Psoas muscle (tissue), 7 donors: ENCODE measurements at regions not wholly inside any gene's neighbourhood (a gene's known extent, or its start where the extent isn't known, plus 50 kb on each side); places are given as distances from the start of the nearest gene placed in this dataset.
A peak's percentile ranks its signal among the peaks of the same experiment; 100 is the strongest.

Experiments used
- ATAC-seq, 4 donors: fragments of 200-7000 bp; cut with Tn5 transposase; one replicate each; pipeline ENCODE4 v1.9.1; 2020; ENCODE audit warnings: moderate library complexity in 3 of 4, mild to moderate bottlenecking in 2 of 4
- DNase-seq, 2 donors: peaks; one replicate each; pipeline ENCODE4 v3.0.0-alpha.2; 2020
- H3K27ac ChIP-seq: fragments of 200-600 bp; one replicate; pipeline ENCODE4 v1.8.0; 2022
- H3K27me3 ChIP-seq, 3 donors: fragments of 200-600 bp in 1 of 3; one replicate each; pipeline versions ENCODE4 v1.6.1 to v1.8.0; 2013 to 2022; ENCODE audit warnings: low read length in 2 of 3, mild to moderate bottlenecking in 2 of 3, moderate library complexity in 1 of 3; ENCODE audit not compliant: insufficient read depth in 3 of 3
- H3K36me3 ChIP-seq, 2 donors: fragments of 200-600 bp in 1 of 2; one replicate each; pipeline versions ENCODE4 v1.6.1 to v1.8.0; 2013 to 2022; ENCODE audit warnings: low read depth in 1 of 2, mild to moderate bottlenecking in 1 of 2, moderate library complexity in 1 of 2; ENCODE audit not compliant: insufficient read depth in 1 of 2
- H3K4me1 ChIP-seq: fragments of 200-600 bp; one replicate; pipeline ENCODE4 v1.8.0; 2022
- H3K4me3 ChIP-seq: fragments of 200-600 bp; one replicate; pipeline ENCODE4 v1.8.0; 2022; ENCODE audit warnings: mild to moderate bottlenecking
- H3K9me3 ChIP-seq: fragments of 200-600 bp; one replicate; pipeline ENCODE4 v1.8.0; 2022
- WGBS, 3 donors: extraction: QIAGEN DNeasy Blood & Tissue Kit; methylation state at CpG; one replicate each; pipeline versions ENCODE4 v1.1.6 to v1.1.7; 2013; 5-methylcytosine and 5-hydroxymethylcytosine counted together
- intact Hi-C, 2 donors: fragments of 100-400 bp; cut with DNase I; formaldehyde crosslinking; loops; one replicate each; pipeline versions ENCODE4 v1.11.0 to v1.14.2; 2022
- TF ChIP-seq, protein P1 (sequence below): fragments of 200-600 bp; IDR thresholded peaks from one replicate; pipeline ENCODE4 v1.8.0; 2022; ENCODE audit warnings: antibody characterized with exemption
- donor health status: healthy with polysubstance abuse.
- donor health status: DM: no; HTN: no; CAD: no; lungs with moderate emphysema.
- donor health status: Bipolar disorder and iron deficiency.
- donor health status: healthy.
- donor health status: DM: yes; HTN: yes; CAD: no.
- donor health status: DM: no; HTN: no; CAD: no.
- donor health status: DM: yes; HTN: yes; CAD: no.

DNA sequence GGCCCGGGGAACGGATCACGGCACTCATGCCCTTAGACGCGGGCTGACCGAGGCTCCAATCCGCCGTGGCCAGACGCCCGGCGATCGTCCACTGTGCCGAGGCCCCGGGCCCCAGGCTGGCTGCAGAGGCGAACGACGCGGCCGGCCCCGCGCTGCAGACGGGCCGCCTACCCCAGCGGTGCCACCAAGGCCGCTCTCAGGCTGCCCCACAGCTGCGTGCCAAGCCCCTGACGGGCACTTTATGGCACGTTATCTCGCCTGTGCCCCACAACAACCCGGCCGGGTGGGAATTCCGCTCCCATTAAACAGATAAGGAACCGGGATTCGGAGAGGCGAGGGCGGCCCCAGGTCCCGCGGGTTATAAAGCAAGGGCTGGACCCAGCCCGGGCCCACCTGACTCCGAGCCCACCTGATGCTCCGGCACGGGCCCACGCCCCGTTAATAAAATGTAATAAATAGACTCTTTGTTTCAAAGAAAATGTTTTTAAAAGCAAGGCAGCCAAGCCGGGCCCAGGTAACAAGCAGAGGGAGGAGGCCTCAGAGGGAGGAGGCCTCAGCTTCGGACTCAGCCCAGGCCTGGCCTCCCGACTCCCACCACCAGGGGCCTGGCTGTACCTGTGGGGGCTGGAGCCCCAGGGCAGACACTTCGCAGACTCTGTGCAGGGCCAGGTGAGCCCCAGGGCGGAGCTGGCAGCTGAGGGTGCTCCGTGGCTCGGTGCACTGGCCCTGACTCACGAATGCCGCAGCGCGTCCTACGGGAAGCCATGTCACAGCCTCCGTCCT lies 79.7 kb downstream of the FOXL3 start:
- peaks cover 0 to 29% (median 4%) of the 10 kb centered on the region in 3 donors for H3K27me3 ChIP-seq
- ATAC-seq (no peak), DNase-seq (peak; percentile 5 to 23)
- H3K36me3 ChIP-seq: no peaks in the 10 kb centered on the region
- H3K9me3 ChIP-seq: no peaks in the 10 kb centered on the region
- H3K4me1 ChIP-seq: no peaks in the 10 kb centered on the region
- intact Hi-C loops: loop anchor here in 1 of 2 donors (10.0 kb wide), 1 partner anchor 65 kb away; no protein-coding TSS in a partner anchor
- TF ChIP-seq, protein P1, sequence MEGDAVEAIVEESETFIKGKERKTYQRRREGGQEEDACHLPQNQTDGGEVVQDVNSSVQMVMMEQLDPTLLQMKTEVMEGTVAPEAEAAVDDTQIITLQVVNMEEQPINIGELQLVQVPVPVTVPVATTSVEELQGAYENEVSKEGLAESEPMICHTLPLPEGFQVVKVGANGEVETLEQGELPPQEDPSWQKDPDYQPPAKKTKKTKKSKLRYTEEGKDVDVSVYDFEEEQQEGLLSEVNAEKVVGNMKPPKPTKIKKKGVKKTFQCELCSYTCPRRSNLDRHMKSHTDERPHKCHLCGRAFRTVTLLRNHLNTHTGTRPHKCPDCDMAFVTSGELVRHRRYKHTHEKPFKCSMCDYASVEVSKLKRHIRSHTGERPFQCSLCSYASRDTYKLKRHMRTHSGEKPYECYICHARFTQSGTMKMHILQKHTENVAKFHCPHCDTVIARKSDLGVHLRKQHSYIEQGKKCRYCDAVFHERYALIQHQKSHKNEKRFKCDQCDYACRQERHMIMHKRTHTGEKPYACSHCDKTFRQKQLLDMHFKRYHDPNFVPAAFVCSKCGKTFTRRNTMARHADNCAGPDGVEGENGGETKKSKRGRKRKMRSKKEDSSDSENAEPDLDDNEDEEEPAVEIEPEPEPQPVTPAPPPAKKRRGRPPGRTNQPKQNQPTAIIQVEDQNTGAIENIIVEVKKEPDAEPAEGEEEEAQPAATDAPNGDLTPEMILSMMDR: no peak
- H3K27ac ChIP-seq: no peak overlapping the region
- 91 to 94% (median 91%) methylated on average over 55 to 57 of the region's 57 CpGs for WGBS, 3 donors
- no peak overlapping the region for H3K4me3 ChIP-seq

DNA sequence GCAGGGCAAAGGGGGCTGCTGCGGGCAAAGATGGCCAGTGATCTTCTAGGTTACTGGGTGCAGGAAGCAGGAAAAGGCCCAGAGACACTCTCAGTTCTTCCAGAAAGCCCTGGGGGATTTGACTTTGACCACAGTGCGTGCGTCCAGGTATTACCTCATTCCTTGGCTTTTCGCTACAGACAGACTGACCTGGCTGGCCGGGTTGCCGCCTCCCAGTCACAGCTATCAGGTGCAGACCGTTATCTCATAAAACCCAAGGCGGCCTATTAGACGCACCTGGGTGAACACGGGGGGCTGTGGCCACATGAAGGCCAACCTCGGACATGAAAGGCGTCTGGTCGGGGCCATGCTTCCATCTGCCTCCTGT lies 80.3 kb downstream of the FOXL3 start:
- H3K4me3 ChIP-seq: no peak overlapping the region
- DNase-seq: no peak
- intact Hi-C loops: no loop called here
- H3K9me3 ChIP-seq: no peaks in the 10 kb centered on the region
- peaks cover 0 to 24% (median 4%) of the 10 kb centered on the region in 3 donors for H3K27me3 ChIP-seq
- TF ChIP-seq, protein P1: no peak
- no peaks in the 10 kb centered on the region for H3K4me1 ChIP-seq
- WGBS, 3 donors: 84 to 91% (median 88%) methylated on average over 13 of the region's 13 CpGs
- no peaks in the 10 kb centered on the region for H3K36me3 ChIP-seq
- no peak for ATAC-seq
- H3K27ac ChIP-seq: no peak overlapping the region

DNA sequence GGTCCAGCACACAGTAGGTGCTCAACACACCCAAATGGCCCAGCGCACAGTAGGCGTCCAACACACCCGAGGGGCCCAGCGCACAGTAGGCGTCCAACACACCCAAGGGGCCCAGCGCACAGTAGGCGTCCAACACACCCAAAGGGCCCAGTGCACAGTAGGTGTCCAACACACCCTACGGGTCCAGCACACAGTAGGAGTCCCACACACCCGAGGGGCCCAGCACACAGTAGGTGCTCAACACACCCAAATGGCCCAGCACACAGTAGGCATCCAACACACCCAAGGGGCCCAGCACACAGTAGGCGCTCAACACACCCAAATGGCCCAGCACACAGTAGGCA lies 80.8 kb downstream of the FOXL3 start:
- intact Hi-C loops: no loop called here

DNA sequence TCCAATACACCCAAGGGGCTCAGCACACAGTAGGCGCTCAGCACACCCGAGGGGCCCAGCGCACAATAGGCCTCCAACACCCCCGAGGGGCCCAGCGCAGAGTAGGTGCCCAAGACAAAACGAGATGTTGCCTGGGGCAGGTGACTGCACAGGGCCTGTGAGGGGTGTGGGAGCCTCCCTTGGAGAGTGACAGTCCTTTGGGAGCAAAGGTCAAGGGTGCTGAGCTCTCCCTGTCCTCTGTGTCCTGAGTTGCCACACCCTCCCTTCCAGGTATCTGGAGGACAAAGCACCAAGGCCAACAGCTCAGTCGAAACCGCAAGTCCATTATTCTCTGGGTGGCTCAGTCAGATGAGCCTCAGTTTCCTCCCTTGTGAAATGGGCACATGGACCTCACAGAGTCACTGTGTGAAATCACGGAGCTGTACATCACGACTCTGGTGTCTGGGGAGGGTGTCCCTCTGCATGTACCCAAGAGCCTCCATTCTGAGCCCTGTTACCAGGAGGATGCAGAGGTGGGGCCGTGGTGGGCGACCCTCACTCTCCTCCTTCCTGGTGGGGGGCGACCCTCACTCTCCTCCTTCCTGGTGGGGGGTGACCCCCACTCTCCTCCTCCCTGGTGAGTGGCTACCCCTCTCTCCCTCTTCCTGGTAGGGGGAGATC lies 81.3 kb downstream of the FOXL3 start:
- no peak for ATAC-seq

More for the DNA sequence above, 80.8 kb downstream of the FOXL3 start:
- Histone ChIP-seq H3K4me1 (no peaks in the 10 kb centered on the region), H3K27me3 (peaks cover 0 to 19% (median 4%) of the 10 kb centered on the region in 3 donors), H3K27ac (no peak overlapping the region), H3K4me3 (no peak overlapping the region), H3K9me3 (no peaks in the 10 kb centered on the region), H3K36me3 (no peaks in the 10 kb centered on the region)
- TF ChIP-seq, protein P1: no peak
- no peak for ATAC-seq
- peak in 1 of 2 donors; percentile 6 for DNase-seq
- 74 to 86% (median 79%) methylated on average over 8 to 10 of the region's 10 CpGs for WGBS, 3 donors

More for the DNA sequence above, 81.3 kb downstream of the FOXL3 start:
- DNase-seq: peak in 1 of 2 donors; percentile 27
- H3K9me3 ChIP-seq: no peaks in the 10 kb centered on the region
- 92 to 94% (median 93%) methylated on average over 13 of the region's 13 CpGs for WGBS, 3 donors
- H3K4me3 ChIP-seq: no peak overlapping the region
- H3K4me1 ChIP-seq: no peaks in the 10 kb centered on the region
- no peaks in the 10 kb centered on the region for H3K36me3 ChIP-seq
- TF ChIP-seq, protein P1: no peak
- no peak overlapping the region for H3K27ac ChIP-seq
- intact Hi-C loops: no loop called here
- peaks cover 0 to 15% (median 4%) of the 10 kb centered on the region in 3 donors for H3K27me3 ChIP-seq
